H1 (cell line): ENCODE measurements at regions not wholly inside any gene's neighbourhood (a gene's known extent, or its start where the extent isn't known, plus 50 kb on each side); places are given as distances from the start of the nearest gene placed in this dataset.

Experiments used
- CTCF ChIA-PET: fragments of 300-600 bp; sonication (Branson Sonifier 250); formaldehyde crosslinking; loops from one replicate; lab custom pipeline; 2021; ENCODE audit not compliant: partially characterized antibody; lab: Charles Lee
- POLR2A ChIA-PET: fragments of 300-600 bp; sonication (Branson Sonifier 250); formaldehyde crosslinking; loops from one replicate; lab custom pipeline; 2021; ENCODE audit warnings: inconsistent platforms; ENCODE audit not compliant: partially characterized antibody; lab: Charles Lee
- DNase-seq, 2 experiments: peaks; one replicate each; pipeline versions ENCODE4 v3.0.0 to v3.0.0-alpha.2; 2010 to 2022; ENCODE audit warnings: low spot score in 2 of 2, low read depth in 1 of 2, mixed read lengths in 1 of 2
- FAIRE-seq: peaks from 2 replicates; lab custom pipeline; 2011; peaks lifted over from hg19 to GRCh38; lab: Jason Lieb, UNC
- H2AFZ ChIP-seq: 2 replicates; pipeline ENCODE4 v1.8.1; 2012; ENCODE audit warnings: low read length, inconsistent platforms
- H2AK5ac ChIP-seq: 2 replicates; pipeline ENCODE4 v1.6.1; 2013; ENCODE audit warnings: low read depth, low read length
- H2BK120ac ChIP-seq: replicated peaks from 2 replicates; pipeline ENCODE3; 2013; ENCODE audit warnings: low read depth, low read length, inconsistent platforms
- H2BK12ac ChIP-seq: 2 replicates; pipeline ENCODE4 v1.6.1; 2013; ENCODE audit warnings: low read depth, low read length
- H2BK15ac ChIP-seq: 2 replicates; pipeline ENCODE4 v1.6.1; 2013; ENCODE audit warnings: low read length
- H2BK20ac ChIP-seq: 2 replicates; pipeline ENCODE4 v1.6.1; 2013; ENCODE audit warnings: low read length
- H2BK5ac ChIP-seq: 2 replicates; pipeline ENCODE4 v1.6.1; 2013; ENCODE audit warnings: low read depth, low read length
- H3K14ac ChIP-seq: 2 replicates; pipeline ENCODE4 v1.6.1; 2013; ENCODE audit warnings: inconsistent platforms; ENCODE audit not compliant: insufficient read length
- H3K18ac ChIP-seq: 2 replicates; pipeline ENCODE4 v1.6.1; 2013; ENCODE audit warnings: low read length; ENCODE audit errors: extremely low read depth
- H3K23ac ChIP-seq: 2 replicates; pipeline ENCODE4 v1.6.1; 2013; ENCODE audit warnings: inconsistent platforms; ENCODE audit not compliant: insufficient read length
- H3K23me2 ChIP-seq: 2 replicates; pipeline ENCODE4 v1.6.1; 2013; ENCODE audit warnings: low read depth, low read length
- H3K27ac ChIP-seq: 2 replicates; pipeline ENCODE4 v1.6.1; 2011; ENCODE audit warnings: low read depth, low read length, inconsistent platforms
- H3K27me3 ChIP-seq, 4 experiments: replicated peaks in 1 of 4; 1 replicate in 1 of 4; 2 replicates in 3 of 4; pipeline versions ENCODE4 v1.6.1 to v1.8.1; 2011 to 2013; ENCODE audit warnings: low read length in 3 of 4, mild to moderate bottlenecking in 3 of 4, inconsistent platforms in 2 of 4, mixed read lengths in 2 of 4, moderate library complexity in 1 of 4; ENCODE audit not compliant: control insufficient read depth in 3 of 4, insufficient read depth in 3 of 4; ENCODE audit errors: extremely low read depth in 1 of 4
- H3K36me3 ChIP-seq, 4 experiments: 2 replicates each; pipeline versions ENCODE4 v1.6.1 to v1.8.1; 2011 to 2013; ENCODE audit warnings: mild to moderate bottlenecking in 4 of 4, low read length in 3 of 4, moderate library complexity in 2 of 4, control low read depth in 1 of 4, inconsistent platforms in 1 of 4; ENCODE audit not compliant: insufficient read depth in 4 of 4, control insufficient read depth in 2 of 4
- H3K4ac ChIP-seq: replicated peaks from 2 replicates; pipeline ENCODE3; 2013; ENCODE audit warnings: low read length, low read depth, mixed read lengths, inconsistent platforms; ENCODE audit not compliant: insufficient read length
- H3K4me1 ChIP-seq, 4 experiments: replicated peaks in 1 of 4; 1 replicate in 1 of 4; 2 replicates in 3 of 4; pipeline versions ENCODE4 v1.6.1 to v1.8.1; 2011 to 2013; ENCODE audit warnings: low read length in 3 of 4, inconsistent platforms in 2 of 4, mixed read lengths in 1 of 4; ENCODE audit not compliant: insufficient read depth in 4 of 4, control insufficient read depth in 3 of 4
- H3K4me2 ChIP-seq, 2 experiments: 2 replicates each; pipeline versions ENCODE4 v1.6.1 to v1.8.1; 2011 to 2013; ENCODE audit warnings: low read depth in 2 of 2, low read length in 2 of 2, control low read depth in 1 of 2, inconsistent platforms in 1 of 2, mild to moderate bottlenecking in 1 of 2; ENCODE audit not compliant: insufficient read depth in 1 of 2
- H3K4me3 ChIP-seq, 4 experiments: fragments of 200-600, 300-600 bp in 1 of 4; sonication (generic), shearing (Covaris generic), sonication (Bioruptor Twin) in 1 of 4; 2 replicates each; pipeline versions ENCODE4 v1.5.1 to v1.8.1; 2011 to 2016; ENCODE audit warnings: low read length in 4 of 4, low read depth in 3 of 4, control low read depth in 2 of 4, inconsistent platforms in 2 of 4, mild to moderate bottlenecking in 2 of 4, mixed read lengths in 1 of 4, moderate library complexity in 1 of 4; ENCODE audit not compliant: insufficient read depth in 2 of 4; ENCODE audit errors: extremely low read depth in 1 of 4
- H3K56ac ChIP-seq: replicated peaks from 2 replicates; pipeline ENCODE3; 2013; ENCODE audit warnings: low read depth, mild to moderate bottlenecking, mixed read lengths, low read length, inconsistent platforms; ENCODE audit not compliant: insufficient read length
- H3K79me1 ChIP-seq: 2 replicates; pipeline ENCODE4 v1.6.1; 2013; ENCODE audit warnings: low read depth, low read length, control low read depth
- H3K79me2 ChIP-seq, 2 experiments: 2 replicates each; pipeline versions ENCODE4 v1.6.1 to v1.8.1; 2012 to 2013; ENCODE audit warnings: low read length in 2 of 2, mild to moderate bottlenecking in 2 of 2, inconsistent platforms in 1 of 2; ENCODE audit not compliant: insufficient read depth in 2 of 2, control insufficient read depth in 1 of 2
- H3K9ac ChIP-seq, 4 experiments: replicated peaks in 1 of 4; 1 replicate in 1 of 4; 2 replicates in 3 of 4; pipeline versions ENCODE4 v1.6.1 to v1.8.1; 2011 to 2013; ENCODE audit warnings: low read depth in 3 of 4, low read length in 3 of 4, control low read depth in 2 of 4, mild to moderate bottlenecking in 2 of 4, moderate library complexity in 2 of 4, inconsistent platforms in 1 of 4; ENCODE audit errors: extremely low read depth in 1 of 4
- H3K9me3 ChIP-seq, 2 experiments: 2 replicates each; pipeline versions ENCODE4 v1.6.1 to v1.8.1; 2012 to 2013; ENCODE audit warnings: mild to moderate bottlenecking in 2 of 2, moderate library complexity in 2 of 2, control low read depth in 1 of 2, inconsistent platforms in 1 of 2, low read depth in 1 of 2, low read length in 1 of 2, mixed read lengths in 1 of 2; ENCODE audit not compliant: insufficient read depth in 2 of 2
- H4K20me1 ChIP-seq, 2 experiments: replicated peaks in 1 of 2; 2 replicates each; pipeline versions ENCODE3 to v1.8.1; 2011 to 2013; ENCODE audit warnings: inconsistent platforms in 2 of 2, low read length in 2 of 2, mild to moderate bottlenecking in 1 of 2; ENCODE audit not compliant: insufficient read depth in 2 of 2, control insufficient read depth in 1 of 2
- H4K5ac ChIP-seq: 2 replicates; pipeline ENCODE4 v1.6.1; 2013; ENCODE audit warnings: low read length, low read depth, mixed read lengths, inconsistent platforms; ENCODE audit not compliant: insufficient read length
- H4K8ac ChIP-seq: 2 replicates; pipeline ENCODE4 v1.8.0; 2013; ENCODE audit warnings: mild to moderate bottlenecking, moderate library complexity, low read length, inconsistent platforms; ENCODE audit not compliant: insufficient read depth; ENCODE audit errors: extremely low read depth
- H4K91ac ChIP-seq: replicated peaks from 2 replicates; pipeline ENCODE3; 2013; ENCODE audit warnings: low read length, mixed read lengths, inconsistent platforms; ENCODE audit not compliant: insufficient read length
- BRCA1 ChIP-seq: IDR thresholded peaks from 2 replicates; pipeline ENCODE4 v1.6.1; 2012; ENCODE audit warnings: low read depth, low read length, improper control_type of control experiment
- CBX5 ChIP-seq: fragments of 300-800, 300-1000 bp; sonication (generic); IDR thresholded peaks from 2 replicates; pipeline ENCODE4 v1.7.1; 2016; ENCODE audit warnings: antibody characterized with exemption, low read length, low read depth
- CREB1 ChIP-seq: IDR thresholded peaks from 2 replicates; pipeline ENCODE4 v1.6.1; 2012; ENCODE audit warnings: inconsistent platforms
- EZH2 ChIP-seq: fragments of 200-600 bp; sonication (generic); IDR thresholded peaks from 2 replicates; pipeline ENCODE4 v1.7.1; 2012; ENCODE audit warnings: low read depth, mild to moderate bottlenecking, moderate library complexity, low read length, inconsistent platforms; ENCODE audit not compliant: severe bottlenecking
- NRF1 ChIP-seq: IDR thresholded peaks from 2 replicates; pipeline ENCODE4 v1.6.1; 2011; ENCODE audit warnings: mild to moderate bottlenecking, low read depth, low read length, improper control_type of control experiment
- POLR2A ChIP-seq, 2 experiments: IDR thresholded peaks; 1 replicate in 1 of 2; 2 replicates in 1 of 2; pipeline ENCODE4 v1.6.1; 2011; ENCODE audit warnings: low read depth in 2 of 2, low read length in 2 of 2, mild to moderate bottlenecking in 2 of 2; ENCODE audit errors: control extremely low read depth in 1 of 2
- POU5F1 ChIP-seq: IDR thresholded peaks from 2 replicates; pipeline ENCODE4 v1.6.1; 2011; ENCODE audit warnings: low read depth, mild to moderate bottlenecking, low read length, moderate library complexity
- RFX5 ChIP-seq: IDR thresholded peaks from 2 replicates; pipeline ENCODE4 v1.6.1; 2011; ENCODE audit warnings: low read depth, low read length, improper control_type of control experiment, borderline replicate concordance
- RNF2 ChIP-seq: fragments of 200-900, 300-1000 bp; sonication (generic); IDR thresholded peaks from 2 replicates; pipeline ENCODE4 v1.7.1; 2016; ENCODE audit warnings: borderline replicate concordance, low read depth, mild to moderate bottlenecking, antibody characterized with exemption, low read length; ENCODE audit not compliant: poor library complexity, severe bottlenecking; ENCODE audit errors: missing control alignments
- SIRT6 ChIP-seq: IDR thresholded peaks from one replicate; pipeline ENCODE4 v1.7.1; 2012; ENCODE audit warnings: low read length, inconsistent platforms
- SIX5 ChIP-seq: IDR thresholded peaks from 2 replicates; pipeline ENCODE4 v1.6.1; 2011; ENCODE audit warnings: mild to moderate bottlenecking, low read depth, low read length
- SP4 ChIP-seq: IDR thresholded peaks from 2 replicates; pipeline ENCODE4 v1.6.1; 2012; ENCODE audit warnings: low read length, inconsistent platforms
- TCF12 ChIP-seq: IDR thresholded peaks from 2 replicates; pipeline ENCODE4 v1.6.1; 2011; ENCODE audit warnings: low read depth, mild to moderate bottlenecking, low read length
- TF ChIP-seq, protein P1 (sequence below): IDR thresholded peaks from 2 replicates; pipeline ENCODE4 v1.6.1; 2012; ENCODE audit warnings: inconsistent platforms
- TF ChIP-seq, protein P2 (sequence below): IDR thresholded peaks from 2 replicates; pipeline ENCODE4 v1.6.1; 2012; ENCODE audit warnings: low read length, inconsistent platforms

DNA sequence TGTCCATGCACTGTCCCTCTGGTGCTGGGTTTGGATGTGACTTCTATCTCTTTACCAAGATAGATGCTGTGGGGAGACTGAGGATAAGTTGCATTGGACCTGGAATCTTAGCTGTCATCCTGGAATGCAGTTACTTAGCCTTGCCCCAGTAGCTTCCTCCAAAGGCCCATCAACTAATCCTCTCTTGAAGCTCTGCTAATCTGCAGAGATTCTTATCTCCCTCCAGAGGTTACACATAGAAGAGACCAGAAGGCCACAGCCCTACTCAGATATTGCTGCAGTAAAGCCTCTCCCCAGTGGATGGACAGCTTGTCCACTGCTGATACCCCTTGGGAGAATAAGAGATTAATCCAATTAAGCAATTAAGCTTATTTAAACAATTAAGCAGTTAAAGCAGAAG is 867.2 kb downstream of the BCL11B start:
- POLR2A ChIA-PET: no interaction called here
- H3K27me3 ChIP-seq: no peaks in the 10 kb centered on the region
- TF ChIP-seq NRF1 (no peak), EZH2 (no peak), SIRT6 (no peak), CREB1 (no peak), POU5F1 (no peak), SP4 (no peak), RFX5 (no peak), BRCA1 (no peak), RNF2 (no peak), POLR2A (IDR thresholded peaks at IDR 0.05; ENCODE audit: control extremely low read depth in 1 of 2, low read depth in 2 of 2, low read length in 2 of 2) (no peak), CBX5 (no peak), SIX5 (no peak), TCF12 (no peak)
- TF ChIP-seq, protein P1, sequence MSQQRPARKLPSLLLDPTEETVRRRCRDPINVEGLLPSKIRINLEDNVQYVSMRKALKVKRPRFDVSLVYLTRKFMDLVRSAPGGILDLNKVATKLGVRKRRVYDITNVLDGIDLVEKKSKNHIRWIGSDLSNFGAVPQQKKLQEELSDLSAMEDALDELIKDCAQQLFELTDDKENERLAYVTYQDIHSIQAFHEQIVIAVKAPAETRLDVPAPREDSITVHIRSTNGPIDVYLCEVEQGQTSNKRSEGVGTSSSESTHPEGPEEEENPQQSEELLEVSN: no peak
- TF ChIP-seq, protein P2, sequence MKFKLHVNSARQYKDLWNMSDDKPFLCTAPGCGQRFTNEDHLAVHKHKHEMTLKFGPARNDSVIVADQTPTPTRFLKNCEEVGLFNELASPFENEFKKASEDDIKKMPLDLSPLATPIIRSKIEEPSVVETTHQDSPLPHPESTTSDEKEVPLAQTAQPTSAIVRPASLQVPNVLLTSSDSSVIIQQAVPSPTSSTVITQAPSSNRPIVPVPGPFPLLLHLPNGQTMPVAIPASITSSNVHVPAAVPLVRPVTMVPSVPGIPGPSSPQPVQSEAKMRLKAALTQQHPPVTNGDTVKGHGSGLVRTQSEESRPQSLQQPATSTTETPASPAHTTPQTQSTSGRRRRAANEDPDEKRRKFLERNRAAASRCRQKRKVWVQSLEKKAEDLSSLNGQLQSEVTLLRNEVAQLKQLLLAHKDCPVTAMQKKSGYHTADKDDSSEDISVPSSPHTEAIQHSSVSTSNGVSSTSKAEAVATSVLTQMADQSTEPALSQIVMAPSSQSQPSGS: no peak

More for the DNA sequence above, 867.2 kb downstream of the BCL11B start:
- no peak overlapping the region for H2AK5ac ChIP-seq
- H2AFZ ChIP-seq: no peak overlapping the region
- no peak overlapping the region for H3K4me3 ChIP-seq
- no peak overlapping the region for H2BK5ac ChIP-seq
- H4K91ac ChIP-seq: no peak overlapping the region
- H3K4me2 ChIP-seq: no peak overlapping the region
- no peak for DNase-seq
- H3K9me3 ChIP-seq: no peaks in the 10 kb centered on the region
- H3K23ac ChIP-seq: no peak overlapping the region
- H3K23me2 ChIP-seq: no peaks in the 10 kb centered on the region
- no peak overlapping the region for H3K18ac ChIP-seq
- no peak for FAIRE-seq
- no peak overlapping the region for H3K27ac ChIP-seq
- no peak overlapping the region for H2BK15ac ChIP-seq
- no peaks in the 10 kb centered on the region for H4K20me1 ChIP-seq
- no peak overlapping the region for H2BK12ac ChIP-seq
- no peak overlapping the region for H2BK20ac ChIP-seq
- no peaks in the 10 kb centered on the region for H3K36me3 ChIP-seq
- CTCF ChIA-PET: interaction anchor here (1.1 kb wide), 1 partner anchor 11 kb away, joined by 4 read pairs; no protein-coding TSS in a partner anchor
- H4K8ac ChIP-seq: no peak overlapping the region
- no peak overlapping the region for H4K5ac ChIP-seq
- no peaks in the 10 kb centered on the region for H3K4me1 ChIP-seq
- H3K56ac ChIP-seq: no peak overlapping the region
- H3K79me1 ChIP-seq: no peaks in the 10 kb centered on the region
- H3K9ac ChIP-seq: no peak overlapping the region
- no peak overlapping the region for H2BK120ac ChIP-seq
- H3K4ac ChIP-seq: no peak overlapping the region
- H3K14ac ChIP-seq: no peak overlapping the region
- no peaks in the 10 kb centered on the region for H3K79me2 ChIP-seq
